ENCODE measurements at regions not wholly inside any gene's neighbourhood (a gene's known extent, or its start where the extent isn't known, plus 50 kb on each side); places are given as distances from the start of the nearest gene placed in this dataset.

DNA sequence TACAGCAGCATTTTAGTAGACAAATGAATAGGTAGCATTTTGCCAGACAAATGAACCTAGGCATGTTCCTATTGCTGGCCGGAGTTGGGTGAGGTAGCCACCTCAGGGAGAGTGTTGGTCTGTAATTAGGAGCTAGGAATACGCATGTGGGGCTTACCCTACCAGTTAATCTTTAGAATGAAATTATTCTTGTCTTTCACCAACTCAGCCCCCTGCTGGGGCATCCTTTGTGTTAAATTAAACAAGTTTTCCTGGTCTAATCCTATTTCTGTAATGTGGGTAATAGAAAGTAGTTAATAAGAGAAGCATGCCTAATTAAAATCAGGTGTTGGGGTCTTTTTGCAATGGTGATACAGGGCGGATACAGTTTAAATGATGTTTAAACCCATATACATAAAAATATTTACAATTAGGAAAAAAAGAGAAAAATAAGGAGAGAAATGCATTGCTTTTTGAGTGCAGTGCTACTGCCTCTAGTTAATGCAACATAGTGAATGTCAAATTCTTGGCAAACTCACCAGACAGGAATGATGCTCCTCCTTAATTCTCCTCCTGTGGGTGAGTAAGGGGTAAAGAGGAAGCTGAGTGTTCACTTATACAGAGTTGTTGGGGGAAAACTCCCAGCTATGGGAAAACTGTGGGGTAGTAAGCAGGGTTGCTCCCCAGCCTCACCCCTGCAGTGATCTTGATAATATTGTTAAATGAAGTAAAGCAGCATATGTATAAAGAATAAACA lies 276.4 kb upstream of the EDNRB start:
- H3K79me2 ChIP-seq (ENCODE audit: low read length), result no peaks in the 10 kb centered on the region
- H3K9ac ChIP-seq (ENCODE audit: low read length), result no peak overlapping the region
- H3K4me2 ChIP-seq (ENCODE audit: low read length), result no peak overlapping the region
- peaks cover 51% of the 10 kb centered on the region for H3K4me1 ChIP-seq (ENCODE audit: low read length)
- no peak overlapping the region for H2AFZ ChIP-seq (ENCODE audit: low read depth, low read length)
- no peaks in the 10 kb centered on the region for H4K20me1 ChIP-seq (ENCODE audit: insufficient read depth, low read length)
- no peak overlapping the region for H3K4me3 ChIP-seq (ENCODE audit: low read length)
- H3K9me3 ChIP-seq (ENCODE audit: insufficient read depth, low read length), result no peaks in the 10 kb centered on the region
- no peaks in the 10 kb centered on the region for H3K27me3 ChIP-seq (ENCODE audit: low read depth, low read length)
- H3K36me3 ChIP-seq (replicated peaks; ENCODE audit: low read depth, low read length), result no peaks in the 10 kb centered on the region
- H3K27ac ChIP-seq (ENCODE audit: low read length), result no peak overlapping the region
- TF ChIP-seq, protein P1, sequence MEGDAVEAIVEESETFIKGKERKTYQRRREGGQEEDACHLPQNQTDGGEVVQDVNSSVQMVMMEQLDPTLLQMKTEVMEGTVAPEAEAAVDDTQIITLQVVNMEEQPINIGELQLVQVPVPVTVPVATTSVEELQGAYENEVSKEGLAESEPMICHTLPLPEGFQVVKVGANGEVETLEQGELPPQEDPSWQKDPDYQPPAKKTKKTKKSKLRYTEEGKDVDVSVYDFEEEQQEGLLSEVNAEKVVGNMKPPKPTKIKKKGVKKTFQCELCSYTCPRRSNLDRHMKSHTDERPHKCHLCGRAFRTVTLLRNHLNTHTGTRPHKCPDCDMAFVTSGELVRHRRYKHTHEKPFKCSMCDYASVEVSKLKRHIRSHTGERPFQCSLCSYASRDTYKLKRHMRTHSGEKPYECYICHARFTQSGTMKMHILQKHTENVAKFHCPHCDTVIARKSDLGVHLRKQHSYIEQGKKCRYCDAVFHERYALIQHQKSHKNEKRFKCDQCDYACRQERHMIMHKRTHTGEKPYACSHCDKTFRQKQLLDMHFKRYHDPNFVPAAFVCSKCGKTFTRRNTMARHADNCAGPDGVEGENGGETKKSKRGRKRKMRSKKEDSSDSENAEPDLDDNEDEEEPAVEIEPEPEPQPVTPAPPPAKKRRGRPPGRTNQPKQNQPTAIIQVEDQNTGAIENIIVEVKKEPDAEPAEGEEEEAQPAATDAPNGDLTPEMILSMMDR (IDR thresholded peaks at IDR 0.05; ENCODE audit: low read depth, low read length), result no peak
- TF ChIP-seq EZH2phosphoT487 (IDR thresholded peaks at IDR 0.05; ENCODE audit: low read depth), result no peak

DNA sequence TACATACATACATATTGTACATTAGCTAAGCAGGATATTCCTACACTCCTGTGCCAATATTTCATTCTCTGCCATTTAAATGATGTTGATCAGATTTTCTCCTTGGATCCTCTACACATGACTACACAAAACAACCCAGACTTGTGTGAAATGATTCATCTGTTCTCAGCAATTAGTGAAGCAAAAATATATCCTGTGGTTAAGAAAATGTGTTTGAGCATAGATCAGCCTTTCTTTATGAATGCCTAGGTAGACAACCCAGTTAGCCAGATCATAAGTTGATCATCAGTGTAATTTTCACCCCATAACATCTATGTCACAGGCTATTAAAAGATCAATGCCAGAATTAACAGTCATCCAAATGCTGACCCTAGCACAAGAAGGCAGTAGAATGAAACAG lies 275.2 kb upstream of the EDNRB start:
- no peak overlapping the region for H3K27ac ChIP-seq (ENCODE audit: low read length)
- H3K4me3 ChIP-seq (ENCODE audit: low read length), result no peak overlapping the region
- H3K27me3 ChIP-seq (ENCODE audit: low read depth, low read length), result no peaks in the 10 kb centered on the region
- no peaks in the 10 kb centered on the region for H3K9me3 ChIP-seq (ENCODE audit: insufficient read depth, low read length)
- H3K79me2 ChIP-seq (ENCODE audit: low read length), result no peaks in the 10 kb centered on the region
- H3K4me1 ChIP-seq (ENCODE audit: low read length), result peaks cover 39% of the 10 kb centered on the region
- H3K36me3 ChIP-seq (replicated peaks; ENCODE audit: low read depth, low read length), result no peaks in the 10 kb centered on the region
- no peak overlapping the region for H2AFZ ChIP-seq (ENCODE audit: low read depth, low read length)
- H3K4me2 ChIP-seq (ENCODE audit: low read length), result peak overlapping the region; percentile 28
- TF ChIP-seq, protein P1 (IDR thresholded peaks at IDR 0.05; ENCODE audit: low read depth, low read length), result no peak
- TF ChIP-seq EZH2phosphoT487 (IDR thresholded peaks at IDR 0.05; ENCODE audit: low read depth), result no peak
- no peaks in the 10 kb centered on the region for H4K20me1 ChIP-seq (ENCODE audit: insufficient read depth, low read length)
- H3K9ac ChIP-seq (ENCODE audit: low read length), result no peak overlapping the region

DNA sequence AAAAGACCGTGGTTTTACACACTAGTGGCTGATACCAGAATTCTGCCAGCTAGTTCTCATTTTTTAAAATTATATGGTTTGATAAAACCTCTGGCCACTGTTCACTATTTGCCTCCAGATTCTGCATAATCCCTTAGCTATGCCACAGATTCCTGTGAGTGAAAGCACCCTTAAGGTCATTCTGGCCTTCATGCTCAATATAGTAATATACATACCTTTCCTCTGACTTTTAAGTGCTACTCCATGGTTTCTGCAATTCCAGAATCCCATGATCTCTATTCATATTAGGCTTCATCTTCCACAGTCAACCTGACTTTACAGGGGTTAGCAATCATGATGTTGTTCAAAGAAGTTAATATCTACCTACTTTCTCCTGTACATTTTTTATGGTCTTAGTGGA lies 274.1 kb upstream of the EDNRB start:
- Histone ChIP-seq H3K36me3 (replicated peaks; ENCODE audit: low read depth, low read length) (no peaks in the 10 kb centered on the region), H4K20me1 (ENCODE audit: insufficient read depth, low read length) (no peaks in the 10 kb centered on the region), H3K4me1 (ENCODE audit: low read length) (peaks cover 34% of the 10 kb centered on the region)

DNA sequence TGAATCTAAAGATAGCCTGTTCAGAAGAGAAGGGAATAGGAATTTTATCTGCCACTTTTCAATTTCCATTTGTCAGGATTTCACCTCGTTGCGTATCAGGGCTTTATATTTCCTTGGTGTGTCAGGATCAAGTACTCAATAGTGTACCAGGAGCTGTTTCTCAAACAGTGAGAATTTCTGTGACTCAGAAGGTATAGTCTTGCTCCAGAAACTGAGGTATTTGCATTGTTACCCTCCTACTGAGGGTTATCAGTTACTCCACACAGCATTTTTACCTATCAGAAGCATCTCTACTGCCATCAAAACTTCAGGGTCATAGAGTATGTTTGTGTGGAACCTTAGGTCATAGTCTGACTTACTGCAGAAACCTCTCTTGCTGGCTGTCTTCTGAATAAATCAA lies 271.7 kb upstream of the EDNRB start:
- Histone ChIP-seq H3K27me3 (ENCODE audit: low read depth, low read length) (no peaks in the 10 kb centered on the region), H3K27ac (ENCODE audit: low read length) (no peak overlapping the region), H3K9me3 (ENCODE audit: insufficient read depth, low read length) (no peaks in the 10 kb centered on the region), H3K4me2 (ENCODE audit: low read length) (no peak overlapping the region), H3K9ac (ENCODE audit: low read length) (no peak overlapping the region), H2AFZ (ENCODE audit: low read depth, low read length) (no peak overlapping the region), H3K36me3 (replicated peaks; ENCODE audit: low read depth, low read length) (no peaks in the 10 kb centered on the region), H3K4me1 (ENCODE audit: low read length) (peaks cover 34% of the 10 kb centered on the region), H3K79me2 (ENCODE audit: low read length) (no peaks in the 10 kb centered on the region), H3K4me3 (ENCODE audit: low read length) (no peak overlapping the region), H4K20me1 (ENCODE audit: insufficient read depth, low read length) (no peaks in the 10 kb centered on the region)
- TF ChIP-seq EZH2phosphoT487 (IDR thresholded peaks at IDR 0.05; ENCODE audit: low read depth), result no peak
- TF ChIP-seq, protein P1 (IDR thresholded peaks at IDR 0.05; ENCODE audit: low read depth, low read length), result no peak

More for the DNA sequence above, 274.1 kb upstream of the EDNRB start:
- Histone ChIP-seq H3K9ac (ENCODE audit: low read length) (no peak overlapping the region), H3K27ac (ENCODE audit: low read length) (no peak overlapping the region), H3K27me3 (ENCODE audit: low read depth, low read length) (no peaks in the 10 kb centered on the region), H3K79me2 (ENCODE audit: low read length) (no peaks in the 10 kb centered on the region), H2AFZ (ENCODE audit: low read depth, low read length) (no peak overlapping the region), H3K4me3 (ENCODE audit: low read length) (no peak overlapping the region), H3K4me2 (ENCODE audit: low read length) (no peak overlapping the region), H3K9me3 (ENCODE audit: insufficient read depth, low read length) (no peaks in the 10 kb centered on the region)
- no peak for TF ChIP-seq EZH2phosphoT487 (IDR thresholded peaks at IDR 0.05; ENCODE audit: low read depth)
- TF ChIP-seq, protein P1 (IDR thresholded peaks at IDR 0.05; ENCODE audit: low read depth, low read length), result no peak
